K562 (cell line): ENCODE measurements at regions not wholly inside any gene's neighbourhood (a gene's known extent, or its start where the extent isn't known, plus 50 kb on each side); places are given as distances from the start of the nearest gene placed in this dataset.

ENCODE experiments used
- ATAC-seq: fragments of 200-7000 bp; cut with Tn5 transposase; 3 replicates; pipeline ENCODE4 v1.9.1; 2020; ENCODE audit warnings: moderate library complexity
- BruUV-seq: library from RNA; stranded (reverse); fragments of 400-500 nt; replicated peaks from 2 replicates; lab custom pipeline; 2021; lab: Mats Ljungman, UMichigan
- CTCF ChIA-PET: fragments of 300-600 bp; formaldehyde crosslinking; extraction: SDS; loops from one replicate; lab custom pipeline; 2021; ENCODE audit warnings: low intra/inter-chr PET ratio; lab: Yijun Ruan, JAX
- POLR2A ChIA-PET: fragments of 300-600, 350-650 bp; sonication (Branson Sonifier 250); formaldehyde crosslinking; extraction: SDS; loops from one replicate; lab custom pipeline; 2021; ENCODE audit warnings: antibody characterized with exemption, inconsistent platforms; lab: Yijun Ruan, JAX
- DNase-seq, 4 experiments: peaks; one replicate each; pipeline versions ENCODE4 v3.0.0 to v3.0.0-alpha.2; 2011 to 2018; ENCODE audit warnings: low spot score in 3 of 4, mixed read lengths in 3 of 4; ENCODE audit errors: extremely low read depth in 1 of 4
- FAIRE-seq: peaks from 2 replicates; lab custom pipeline; 2011; peaks lifted over from hg19 to GRCh38; lab: Jason Lieb, UNC
- H2AFZ ChIP-seq: 2 replicates; pipeline ENCODE4 v1.6.0; 2011; ENCODE audit warnings: low read depth, low read length, control low read depth, inconsistent platforms
- H3K27ac ChIP-seq: fragments of 200-600 bp; 3 replicates; pipeline ENCODE4 v1.8.0; 2011; ENCODE audit warnings: low read depth, mild to moderate bottlenecking, control low read depth, inconsistent platforms, low read length, moderate library complexity, mixed read lengths; ENCODE audit errors: extremely low read depth
- H3K27me3 ChIP-seq, 2 experiments: fragments of 300-600 bp in 1 of 2; 2 replicates in 1 of 2; 3 replicates in 1 of 2; pipeline versions ENCODE4 v1.6.0 to v1.8.0; 2011; ENCODE audit warnings: inconsistent platforms in 2 of 2, low read length in 2 of 2, mild to moderate bottlenecking in 1 of 2, mixed read lengths in 1 of 2, moderate library complexity in 1 of 2; ENCODE audit not compliant: control insufficient read depth in 2 of 2, insufficient read depth in 2 of 2
- H3K36me3 ChIP-seq: fragments of 300-600 bp; 3 replicates; pipeline ENCODE4 v1.8.0; 2011; ENCODE audit warnings: mild to moderate bottlenecking, low read length, inconsistent platforms; ENCODE audit not compliant: control insufficient read depth, insufficient read depth
- H3K4me1 ChIP-seq, 2 experiments: fragments of 200-600 bp in 1 of 2; replicated peaks in 1 of 2; 2 replicates in 1 of 2; 3 replicates in 1 of 2; pipeline versions ENCODE4 v1.5.1 to v1.8.0; 2011; ENCODE audit warnings: inconsistent platforms in 2 of 2, low read length in 2 of 2, mild to moderate bottlenecking in 1 of 2, mixed read lengths in 1 of 2, moderate library complexity in 1 of 2; ENCODE audit not compliant: control insufficient read depth in 2 of 2, insufficient read depth in 2 of 2
- H3K4me2 ChIP-seq: 2 replicates; pipeline ENCODE4 v1.6.1; 2011; ENCODE audit warnings: low read length, control low read depth, inconsistent platforms, mixed read lengths; ENCODE audit not compliant: insufficient read depth
- H3K4me3 ChIP-seq: fragments of 200-600 bp; sonication (generic), shearing (Covaris generic); 2 replicates; pipeline ENCODE4 v1.5.1; 2016; ENCODE audit warnings: control low read depth, inconsistent platforms
- H3K79me2 ChIP-seq: fragments of 200-600 bp; 3 replicates; pipeline ENCODE4 v1.8.0; 2011; ENCODE audit warnings: low read length, inconsistent platforms; ENCODE audit not compliant: control insufficient read depth, insufficient read depth
- H3K9ac ChIP-seq, 2 experiments: 2 replicates each; pipeline versions ENCODE4 v1.6.0 to v1.6.1; 2011; ENCODE audit warnings: low read depth in 2 of 2, low read length in 2 of 2, control low read depth in 1 of 2, inconsistent platforms in 1 of 2, mild to moderate bottlenecking in 1 of 2, mixed read lengths in 1 of 2; ENCODE audit not compliant: insufficient read depth in 1 of 2
- H3K9me1 ChIP-seq: one replicate; pipeline ENCODE4 v1.6.0; 2011; ENCODE audit warnings: inconsistent platforms, mild to moderate bottlenecking, low read length, moderate library complexity; ENCODE audit not compliant: control insufficient read depth, insufficient read depth
- H3K9me3 ChIP-seq: replicated peaks from 2 replicates; pipeline ENCODE4 v1.5.1; 2011; ENCODE audit warnings: low read depth, low read length, inconsistent platforms; ENCODE audit not compliant: control insufficient read depth, insufficient read depth
- H4K20me1 ChIP-seq: replicated peaks from 2 replicates; pipeline ENCODE4 v1.6.1; 2011; ENCODE audit warnings: low read length, inconsistent platforms, mixed read lengths; ENCODE audit not compliant: control insufficient read depth, insufficient read depth
- CGGBP1 ChIP-seq: fragments of 250-450 bp; sonication (Bioruptor Pico); IDR thresholded peaks from 2 replicates; pipeline ENCODE4 v1.9.0; 2021; ENCODE audit warnings: mild to moderate bottlenecking
- HES1 ChIP-seq: fragments of 450-650 bp; IDR thresholded peaks from 2 replicates; pipeline ENCODE4 v1.6.1; 2016; ENCODE audit warnings: low read depth, mild to moderate bottlenecking, moderate library complexity
- MAFG ChIP-seq: fragments of 450-650 bp; conservative IDR thresholded peaks from 2 replicates; pipeline ENCODE4 v1.6.1; 2016; ENCODE audit warnings: missing genetic modification characterization, missing compliant biosample characterization
- SIN3A ChIP-seq, 2 experiments: fragments of 150-350 bp in 1 of 2; IDR thresholded peaks; 2 replicates each; pipeline ENCODE4 v1.6.1; 2011 to 2016; ENCODE audit warnings: borderline replicate concordance in 2 of 2, low read depth in 2 of 2, low read length in 2 of 2, mild to moderate bottlenecking in 2 of 2, moderate library complexity in 2 of 2; ENCODE audit not compliant: control insufficient read depth in 1 of 2
- SMARCA5 ChIP-seq: fragments of 450-650 bp; IDR thresholded peaks from 2 replicates; pipeline ENCODE4 v1.6.1; 2016
- SMARCB1 ChIP-seq: IDR thresholded peaks from 2 replicates; pipeline ENCODE4 v1.6.1; 2011; ENCODE audit warnings: improper control_type of control experiment, low read depth; ENCODE audit not compliant: insufficient read length
- TAF9B ChIP-seq: fragments of 450-650 bp; IDR thresholded peaks from 2 replicates; pipeline ENCODE4 v1.6.1; 2018; ENCODE audit warnings: mild to moderate bottlenecking; ENCODE audit not compliant: partially characterized antibody
- TAL1 ChIP-seq: fragments of 450-650 bp; IDR thresholded peaks from 2 replicates; pipeline ENCODE4 v1.6.1; 2016; ENCODE audit warnings: mild to moderate bottlenecking
- TBL1XR1 ChIP-seq, 2 experiments: IDR thresholded peaks; 2 replicates each; pipeline ENCODE4 v1.6.1; 2012; ENCODE audit warnings: improper control_type of control experiment in 2 of 2, low read length in 2 of 2, mild to moderate bottlenecking in 1 of 2
- TCF7 ChIP-seq: sonication (generic); IDR thresholded peaks from 2 replicates; pipeline ENCODE4 v1.6.1; 2016; ENCODE audit warnings: antibody characterized with exemption, borderline replicate concordance
- THRAP3 ChIP-seq: fragments of 450-650 bp; IDR thresholded peaks from 2 replicates; pipeline ENCODE4 v1.6.1; 2016; ENCODE audit warnings: mild to moderate bottlenecking, inconsistent platforms, borderline replicate concordance
- TRIM24 ChIP-seq, 2 experiments: fragments of 450-650 bp; IDR thresholded peaks; 2 replicates each; pipeline ENCODE4 v1.6.1; 2016
- ZNF280A ChIP-seq: fragments of 450-650 bp; IDR thresholded peaks from 2 replicates; pipeline ENCODE4 v1.6.1; 2018; ENCODE audit warnings: mild to moderate bottlenecking, low read depth; ENCODE audit not compliant: partially characterized antibody
- ZNF512 ChIP-seq: IDR thresholded peaks from 2 replicates; pipeline ENCODE4 v1.6.1; 2016; ENCODE audit warnings: missing genetic modification characterization, missing compliant biosample characterization
- WGBS: fragments of 100-300 bp; shearing (Covaris generic); methylation state at CpG from one replicate; pipeline ENCODE4 v1.1.6; 2016; ENCODE audit warnings: low coverage, mixed read lengths; ENCODE audit not compliant: insufficient coverage; ENCODE audit errors: missing lambda C conversion rate; 5-methylcytosine and 5-hydroxymethylcytosine counted together
- in situ Hi-C: fragments of 300-500 bp; cut with MboI; formaldehyde crosslinking; loops from 4 replicates; pipeline ENCODE4 v1.15.0; 2018; ENCODE audit warnings: inconsistent platforms, mixed read lengths
- intact Hi-C: fragments of 100-400 bp; cut with micrococcal nuclease; formaldehyde crosslinking; loops from 2 replicates; pipeline ENCODE4 v1.14.2; 2022

- TF ChIP-seq SIN3A (IDR thresholded peaks at IDR 0.05; ENCODE audit: borderline replicate concordance in 2 of 2, control insufficient read depth in 1 of 2, low read depth in 2 of 2, low read length in 2 of 2) (no peak), SMARCA5 (no peak), TAL1 (no peak), ZNF512 (tag) (no peak)
Measured at GRCh38 chr1:79524126-79524525, 517.6 kb upstream of the ADGRL4 start (continued).

- H3K9me3 ChIP-seq: no peaks in the 10 kb centered on the region
- no peak overlapping the region for H3K9ac ChIP-seq
- H3K9me1 ChIP-seq: no peaks in the 10 kb centered on the region
- no peaks in the 10 kb centered on the region for H4K20me1 ChIP-seq
- no peak overlapping the region for H2AFZ ChIP-seq
- H3K79me2 ChIP-seq: no peaks in the 10 kb centered on the region
- no TSS peak for BruUV-seq
- intact Hi-C loops (no loop called here), in situ Hi-C loops (no loop called here)
- H3K27ac ChIP-seq: no peak overlapping the region
- H3K4me3 ChIP-seq: no peak overlapping the region
- CTCF ChIA-PET: no interaction called here
- no peak for DNase-seq
- POLR2A ChIA-PET: no interaction called here
- TF ChIP-seq HES1 (no peak), ZNF280A (no peak), TCF7 (no peak), TRIM24 (IDR thresholded peaks at IDR 0.05) (no peak), TAF9B (no peak), TBL1XR1 (IDR thresholded peaks at IDR 0.05; ENCODE audit: low read length in 2 of 2) (no peak), CGGBP1 (CRISPR knock-in tag) (no peak), THRAP3 (no peak), MAFG (tag) (no peak), SMARCB1 (no peak)
- H3K4me1 ChIP-seq: no peaks in the 10 kb centered on the region
- no peaks in the 10 kb centered on the region for H3K36me3 ChIP-seq
- no peak for ATAC-seq
- H3K27me3 ChIP-seq: no peaks in the 10 kb centered on the region
- WGBS: 0% methylated on average over 4 of the region's 4 CpGs
- FAIRE-seq: no peak
- H3K4me2 ChIP-seq: no peak overlapping the region
Measured at GRCh38 chr1:79519084-79519760, 512.7 kb upstream of the ADGRL4 start.
